OCI-LY3 (cell line): ENCODE measurements at regions not wholly inside any gene's neighbourhood (a gene's known extent, or its start where the extent isn't known, plus 50 kb on each side); places are given as distances from the start of the nearest gene placed in this dataset.

Source experiments
- EZH2phosphoT487 ChIP-seq: fragments of 200-600 bp; shearing (Covaris generic); IDR thresholded peaks from 2 replicates; pipeline ENCODE4 v1.6.1; 2018; ENCODE audit warnings: antibody characterized with exemption, mixed run types, low read depth
- TF ChIP-seq, protein P1 (sequence below): fragments of 200-600, 300-600 bp; sonication (generic); IDR thresholded peaks from 2 replicates; pipeline ENCODE4 v1.5.1; 2014; ENCODE audit warnings: antibody characterized with exemption, low read length, low read depth

DNA sequence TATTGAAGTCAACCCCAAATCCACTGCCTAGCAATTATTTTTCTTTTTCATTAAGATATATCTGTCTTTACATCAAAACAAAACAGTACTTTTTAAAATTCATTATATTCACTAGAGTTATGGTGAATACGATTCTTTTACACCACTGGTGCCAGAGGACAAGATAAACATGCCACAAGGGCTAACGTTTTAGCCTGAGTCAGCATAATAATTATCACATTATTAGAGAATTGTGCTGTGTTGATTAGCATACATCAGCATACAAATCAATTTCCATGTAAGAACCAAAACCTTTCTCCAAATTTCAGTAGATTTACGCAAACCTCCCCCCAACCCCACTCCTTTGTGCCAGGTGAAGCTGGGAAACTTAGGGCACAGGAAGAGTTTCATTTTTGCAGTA, 131.1 kb upstream of the TMEM106B start:
- TF ChIP-seq, protein P1, sequence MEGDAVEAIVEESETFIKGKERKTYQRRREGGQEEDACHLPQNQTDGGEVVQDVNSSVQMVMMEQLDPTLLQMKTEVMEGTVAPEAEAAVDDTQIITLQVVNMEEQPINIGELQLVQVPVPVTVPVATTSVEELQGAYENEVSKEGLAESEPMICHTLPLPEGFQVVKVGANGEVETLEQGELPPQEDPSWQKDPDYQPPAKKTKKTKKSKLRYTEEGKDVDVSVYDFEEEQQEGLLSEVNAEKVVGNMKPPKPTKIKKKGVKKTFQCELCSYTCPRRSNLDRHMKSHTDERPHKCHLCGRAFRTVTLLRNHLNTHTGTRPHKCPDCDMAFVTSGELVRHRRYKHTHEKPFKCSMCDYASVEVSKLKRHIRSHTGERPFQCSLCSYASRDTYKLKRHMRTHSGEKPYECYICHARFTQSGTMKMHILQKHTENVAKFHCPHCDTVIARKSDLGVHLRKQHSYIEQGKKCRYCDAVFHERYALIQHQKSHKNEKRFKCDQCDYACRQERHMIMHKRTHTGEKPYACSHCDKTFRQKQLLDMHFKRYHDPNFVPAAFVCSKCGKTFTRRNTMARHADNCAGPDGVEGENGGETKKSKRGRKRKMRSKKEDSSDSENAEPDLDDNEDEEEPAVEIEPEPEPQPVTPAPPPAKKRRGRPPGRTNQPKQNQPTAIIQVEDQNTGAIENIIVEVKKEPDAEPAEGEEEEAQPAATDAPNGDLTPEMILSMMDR = no peak
- no peak for TF ChIP-seq EZH2phosphoT487
